C1 segment of cervical spinal cord (tissue), 14 donors: ENCODE measurements at regions not wholly inside any gene's neighbourhood (a gene's known extent, or its start where the extent isn't known, plus 50 kb on each side); places are given as distances from the start of the nearest gene placed in this dataset.
A peak's percentile ranks its signal among the peaks of the same experiment; 100 is the strongest.
"Not testable (repeated sequence)": the region's sequence is repeated elsewhere in the genome, so short reads cannot be mapped to it uniquely, and the experiment has no call there.

ENCODE experiments used
- DNase-seq, 14 donors: peaks; one replicate each; lab custom pipeline; 2025; lab: John Stamatoyannopoulos, UW

DNA sequence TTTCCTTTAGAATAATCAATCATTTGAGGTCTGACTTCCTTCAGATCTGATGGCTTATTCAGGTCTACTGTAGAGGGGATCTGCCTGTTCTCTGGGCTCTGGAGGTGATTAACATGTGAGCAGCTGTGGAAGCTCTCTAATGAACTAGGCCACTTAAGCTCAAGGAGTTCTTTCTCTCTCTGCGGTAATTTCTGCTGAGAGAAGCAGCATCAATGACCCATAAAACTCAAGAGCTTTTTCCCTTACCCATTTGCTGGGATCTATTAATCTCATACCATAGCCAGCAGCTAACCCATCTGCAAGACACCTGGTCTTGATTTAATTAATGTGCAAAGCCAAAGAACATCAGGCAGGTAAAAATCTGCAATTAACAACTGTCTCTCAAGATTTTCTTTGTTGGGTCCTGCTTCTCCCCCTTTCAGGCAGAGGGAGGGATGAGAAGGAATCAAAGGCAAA lies 73.2 kb upstream of the DLG1 start:
- DNase-seq = no peak

- DNase-seq = no peak
These were observed 71.1 kb upstream of the DLG1 start for GRCh38 chr3:197369545-197369944.

GRCh38 chr3:197368821-197369220 lies 70.4 kb upstream of the DLG1 start:
- no peak for DNase-seq

DNA sequence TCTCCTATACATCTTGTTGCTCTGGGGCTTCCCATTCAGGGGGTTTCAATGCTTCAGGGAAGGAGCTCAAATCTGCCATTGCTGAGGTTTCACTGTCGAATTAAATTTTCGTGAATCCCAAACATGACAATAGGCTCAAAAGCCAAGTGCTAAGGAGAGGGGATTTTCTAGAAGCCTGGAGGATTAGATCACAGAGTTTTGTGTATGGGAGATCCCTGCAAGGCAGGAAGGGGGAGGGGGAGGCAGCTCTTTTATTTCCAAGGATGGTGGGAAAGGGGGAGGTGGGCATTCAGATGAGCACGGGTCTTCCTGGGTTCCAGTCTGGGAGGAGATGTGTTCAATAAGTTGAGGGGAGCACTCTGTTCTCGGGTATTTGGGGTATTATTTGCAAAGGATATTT lies 69.9 kb upstream of the DLG1 start:
- DNase-seq = no peak

DNA sequence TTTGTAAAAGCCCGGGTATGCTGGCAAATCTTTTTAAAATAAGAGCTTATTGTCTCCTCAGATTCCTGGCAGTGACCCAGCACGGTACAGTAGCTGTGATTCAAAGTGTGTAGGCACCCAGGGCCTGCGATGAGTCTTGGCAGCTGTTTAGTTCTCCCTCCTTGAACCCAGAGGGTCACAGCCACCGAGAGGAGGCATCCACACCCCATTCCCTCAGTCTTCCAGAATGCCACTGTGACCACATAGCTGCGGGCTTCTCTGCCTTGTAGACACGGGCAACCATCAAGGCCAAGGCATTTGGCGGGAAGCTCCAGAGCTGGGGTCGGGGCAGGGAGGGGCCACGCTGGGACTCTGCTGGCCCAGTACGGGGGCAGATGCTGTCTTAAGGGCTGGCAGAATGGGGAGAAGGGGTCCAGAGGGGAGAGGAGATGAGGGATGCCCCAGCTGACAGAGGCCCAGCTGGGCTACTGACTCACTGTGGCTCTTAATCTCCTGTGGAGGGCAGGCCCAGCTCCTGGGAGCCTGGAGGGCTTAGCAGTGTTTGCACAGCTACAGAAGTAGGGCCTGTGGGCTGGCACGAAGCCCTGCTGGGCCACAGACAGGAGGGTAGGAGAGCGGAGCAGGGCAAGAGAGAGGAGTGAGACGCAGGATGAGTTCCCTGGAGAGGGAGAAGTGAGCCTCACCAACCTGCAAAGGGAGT lies 68.8 kb upstream of the DLG1 start:
- peak in 1 of 14 donors; percentile 47 for DNase-seq

DNA sequence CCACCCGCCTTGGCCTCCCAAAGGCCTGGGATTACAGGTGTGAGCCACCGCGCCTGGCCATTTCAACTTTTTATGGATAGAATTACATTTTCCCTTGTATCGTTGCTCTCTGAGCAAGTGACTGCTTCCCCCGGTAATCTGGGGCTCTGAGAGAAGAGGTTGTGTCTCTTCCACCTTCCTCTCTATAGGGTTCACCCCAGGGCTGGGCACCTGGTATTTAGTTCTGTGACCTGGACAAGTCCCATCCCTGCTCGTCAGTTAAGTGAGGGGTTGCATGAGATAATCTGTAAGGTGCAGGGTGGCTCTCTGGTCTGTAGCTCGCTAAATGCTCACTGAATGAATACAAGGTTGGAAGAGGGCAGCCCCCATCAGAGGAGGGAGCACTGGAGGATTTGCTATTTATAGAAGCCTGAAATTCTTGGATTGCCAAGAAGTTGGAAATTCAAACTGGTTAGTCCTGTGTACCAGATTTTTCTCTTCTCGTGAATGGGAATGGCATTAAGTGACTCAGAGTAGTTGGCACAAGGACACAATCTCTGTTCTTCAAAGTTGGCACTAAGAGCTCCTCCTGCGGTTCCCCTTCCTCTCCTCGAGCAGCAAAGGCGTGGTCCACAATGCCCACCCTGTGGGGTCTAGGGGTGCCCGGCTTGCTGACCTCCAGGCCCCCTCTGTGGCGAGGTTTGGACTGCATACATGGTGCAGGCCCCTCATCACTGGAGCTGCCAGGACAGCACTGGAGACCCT lies 68.1 kb upstream of the DLG1 start:
- DNase-seq = no peak

DNA sequence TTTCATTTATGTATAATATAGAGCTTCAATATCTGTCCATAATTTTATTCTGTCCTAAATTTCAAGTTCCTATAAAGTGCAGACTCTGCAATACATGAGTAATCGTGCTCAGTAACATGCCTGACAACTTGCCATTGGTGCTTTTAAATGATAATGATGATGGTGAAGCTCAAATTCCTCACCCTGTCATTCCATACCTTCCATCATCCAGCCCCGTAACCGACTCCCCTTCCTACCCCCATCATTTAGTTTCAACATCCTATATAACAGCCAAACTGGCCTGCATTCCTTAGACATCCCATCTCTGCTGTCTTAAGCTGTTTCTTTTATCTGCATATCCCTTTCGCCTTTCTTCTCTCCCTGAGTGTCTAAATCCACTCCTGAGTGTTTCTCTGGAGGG lies 67.2 kb upstream of the DLG1 start:
- no peak for DNase-seq

GRCh38 chr3:197364410-197365071 lies 66.1 kb upstream of the DLG1 start:
- peak in 1 of 14 donors; percentile 25 for DNase-seq

DNA sequence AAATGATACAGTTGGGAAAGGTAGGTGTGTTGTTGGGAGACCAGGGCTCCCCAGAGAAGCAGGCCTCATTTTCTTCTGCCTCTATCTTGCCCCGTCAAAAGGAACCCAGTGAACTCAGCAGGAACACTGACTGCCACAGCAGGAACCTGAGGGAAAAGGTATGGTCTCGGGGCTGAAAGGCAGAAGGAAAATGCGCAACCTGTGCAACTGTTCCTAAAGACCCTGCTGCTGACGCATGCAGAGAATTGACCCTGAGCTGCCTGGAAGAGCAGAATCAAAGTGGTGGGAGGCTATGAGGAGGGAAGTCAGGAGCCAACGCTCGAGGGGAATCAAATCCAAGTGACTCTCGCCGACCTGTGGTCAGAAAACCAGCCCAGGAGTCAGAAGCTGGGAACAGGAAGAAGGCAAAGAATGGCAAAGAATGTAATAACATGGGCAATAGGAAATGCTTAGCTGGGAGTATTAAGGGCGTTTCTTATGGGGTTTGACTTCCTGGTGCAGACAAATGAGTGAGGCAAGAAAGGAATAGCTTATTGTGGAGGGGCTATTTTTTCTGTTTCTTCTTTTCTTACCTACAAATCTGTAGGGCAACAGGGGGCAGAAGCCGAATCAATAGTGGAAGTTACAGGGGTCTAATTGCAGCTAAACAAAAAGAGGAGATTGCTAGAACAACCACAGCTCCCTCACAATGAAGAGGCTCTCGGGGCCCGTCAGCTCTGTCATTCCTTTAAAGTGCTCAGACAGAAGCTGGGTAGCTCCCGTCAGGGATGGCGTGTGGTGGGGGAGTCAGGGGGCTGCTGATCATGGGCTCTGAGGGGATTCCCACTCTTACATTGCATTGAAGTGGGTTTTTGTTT lies 65.4 kb upstream of the DLG1 start:
- no peak for DNase-seq

GRCh38 chr3:197362081-197362480 lies 63.7 kb upstream of the DLG1 start:
- DNase-seq = no peak

DNA sequence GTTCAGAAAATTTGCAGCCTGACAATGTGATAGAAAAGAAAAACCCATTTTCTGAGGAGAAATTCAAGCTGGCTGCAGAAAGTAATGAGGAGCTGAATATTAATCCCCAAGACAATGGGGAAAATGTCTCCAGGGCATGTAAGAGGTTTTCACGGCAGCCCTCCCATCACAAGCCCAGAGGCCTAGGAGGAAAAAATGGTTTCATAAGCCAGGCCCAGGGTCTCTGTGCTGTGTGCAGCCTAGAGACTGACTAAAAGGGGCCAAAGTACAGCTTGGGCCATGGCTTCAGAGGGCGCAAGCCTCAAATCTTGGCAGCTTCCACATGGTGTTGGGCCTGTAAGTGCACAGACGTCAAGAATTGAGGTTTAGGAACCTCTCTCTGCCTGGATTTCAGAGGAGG lies 61.7 kb upstream of the DLG1 start:
- not testable (repeated sequence) for DNase-seq

DNA sequence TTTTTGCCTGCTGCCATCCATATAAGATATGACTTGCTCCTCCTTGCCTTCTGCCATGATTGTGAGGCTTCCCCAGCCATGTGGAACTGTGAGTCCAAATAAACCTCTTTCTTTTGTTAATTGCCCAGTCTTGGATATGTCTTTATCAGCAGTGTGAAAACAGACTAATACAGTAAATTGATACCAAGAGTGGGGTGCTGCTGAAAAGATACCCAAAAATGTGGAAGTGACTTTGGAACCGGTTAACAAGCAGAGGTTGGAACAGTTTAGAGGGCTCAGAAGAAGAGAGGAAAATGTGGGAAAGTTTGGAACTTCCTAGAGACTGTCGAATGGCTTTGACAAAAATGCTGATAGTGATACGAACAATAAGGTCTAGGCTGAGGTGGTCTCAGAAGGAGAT lies 61.1 kb upstream of the DLG1 start:
- DNase-seq = not testable (repeated sequence)

GRCh38 chr3:197356741-197357140 lies 58.3 kb upstream of the DLG1 start:
- DNase-seq = peak in 1 of 14 donors; percentile 77

GRCh38 chr3:197356275-197356674 lies 57.9 kb upstream of the DLG1 start:
- DNase-seq = peak in 6 of 14 donors; percentile 18 to 77 (median 47)

- DNase-seq = no peak
These were observed 57.3 kb upstream of the DLG1 start for GRCh38 chr3:197355713-197356112.

DNA sequence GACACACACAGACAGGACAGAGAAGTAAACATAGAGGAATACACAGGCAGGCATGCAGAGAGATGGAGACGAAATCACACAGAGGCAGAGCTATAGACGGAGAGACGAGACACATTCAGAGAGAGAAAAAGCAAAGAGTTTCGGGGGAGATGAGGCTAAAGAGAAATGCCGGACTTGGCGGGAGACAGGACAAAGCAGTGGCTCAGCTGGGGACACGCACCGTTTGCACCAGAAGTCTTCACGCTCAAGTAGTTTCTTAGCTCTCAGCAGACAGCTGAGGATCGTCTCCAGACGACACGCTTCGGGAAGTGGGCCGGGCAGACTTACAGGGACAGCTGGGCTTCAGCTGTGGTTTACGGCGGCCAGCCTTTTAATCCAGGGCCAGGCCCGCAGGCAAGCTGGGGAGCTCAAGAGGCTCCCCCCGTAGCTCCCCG lies 56.2 kb upstream of the DLG1 start:
- DNase-seq = peak in 5 of 14 donors; percentile 15 to 39 (median 36)

DNA sequence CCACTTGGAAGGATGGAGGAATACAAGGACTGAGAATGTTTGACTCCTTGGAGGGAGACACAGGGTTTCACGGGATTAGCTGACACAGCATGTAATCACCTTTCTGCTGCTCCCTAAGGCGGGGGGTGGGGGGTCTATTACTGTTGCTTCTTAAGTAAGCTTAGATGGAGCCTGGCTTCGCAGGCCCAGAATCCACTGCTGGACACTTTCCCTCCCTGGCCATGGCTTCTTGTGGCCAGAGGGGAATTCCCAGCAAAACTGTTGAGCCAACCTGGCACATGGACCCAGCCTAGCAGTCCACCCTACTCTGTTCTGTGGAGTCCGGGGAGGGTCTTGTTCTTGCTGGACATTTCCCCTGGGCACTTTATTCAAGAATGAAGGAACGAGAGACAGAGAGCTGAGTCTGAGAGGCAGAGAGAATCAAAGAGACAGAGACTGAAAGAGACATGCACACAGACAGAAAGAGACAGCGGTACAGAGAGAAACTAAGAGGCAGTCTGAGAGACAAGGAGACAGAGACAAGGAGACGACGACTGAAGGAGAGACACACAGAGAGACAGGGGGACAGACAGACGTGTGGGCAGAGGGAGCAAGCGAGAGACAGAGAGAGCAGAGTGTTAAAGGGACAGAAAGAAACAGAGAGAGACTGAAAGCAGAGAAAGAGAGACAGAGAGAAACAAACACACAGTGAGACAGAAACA lies 55.6 kb upstream of the DLG1 start:
- peak in 1 of 14 donors; percentile 36 for DNase-seq

DNA sequence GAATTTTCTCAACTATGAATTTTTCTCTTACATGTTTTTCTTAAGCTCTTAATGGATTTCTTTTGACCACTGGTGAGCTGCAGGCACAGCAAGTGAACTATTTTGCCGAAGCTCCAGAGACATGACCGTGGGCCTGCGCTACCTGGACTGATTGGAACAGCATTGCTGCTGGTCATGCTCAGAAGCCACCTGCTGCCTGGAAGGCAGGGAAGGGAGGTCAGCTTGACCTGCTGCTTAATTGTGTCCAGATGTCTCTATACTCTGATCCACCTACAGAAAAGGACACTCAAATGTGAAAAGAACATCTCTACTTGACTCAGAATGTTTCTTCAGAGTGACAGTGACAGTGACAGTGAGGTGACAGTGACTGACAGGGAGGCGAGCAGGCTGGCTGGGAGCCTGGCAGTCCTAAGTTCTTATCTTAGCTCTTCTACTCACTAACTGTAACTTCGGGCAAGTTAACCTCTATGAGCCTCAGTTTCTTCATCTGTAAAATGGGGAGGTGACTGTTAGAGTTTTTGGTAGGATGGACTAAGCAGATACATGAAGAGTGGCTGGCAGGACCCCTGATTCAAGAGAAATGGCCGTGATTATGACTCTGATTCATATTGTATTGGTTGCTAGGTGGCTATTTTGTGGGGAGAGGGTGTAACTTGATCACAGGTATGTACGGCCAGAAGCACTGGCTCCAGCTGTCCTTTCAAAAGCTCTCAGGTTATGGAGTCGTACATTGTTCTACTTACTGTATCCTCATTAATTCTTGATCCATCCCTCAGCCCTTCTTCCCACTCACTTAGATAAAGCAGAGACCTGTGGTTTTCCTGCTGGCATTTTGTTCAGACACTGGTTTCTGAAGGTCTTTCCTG lies 54.8 kb upstream of the DLG1 start:
- DNase-seq = no peak

DNA sequence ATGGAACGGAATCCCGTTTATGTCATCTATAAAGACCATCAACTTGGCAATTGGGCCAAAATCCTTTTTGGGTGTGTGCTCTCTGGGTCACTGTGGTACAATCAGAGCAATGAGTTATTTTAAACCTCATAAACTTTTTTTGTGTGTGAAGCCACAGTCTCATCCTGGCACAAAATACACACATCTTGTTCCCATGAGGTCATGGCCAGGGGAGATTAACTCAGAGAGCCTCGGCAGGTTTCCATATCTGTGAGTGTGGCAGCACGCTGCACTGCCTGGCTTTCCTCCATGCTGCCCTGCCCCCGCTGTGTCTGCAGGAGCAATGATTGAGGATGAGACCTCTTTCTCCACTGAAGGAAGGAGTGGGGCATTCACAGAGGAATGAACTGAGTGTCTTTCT lies 54.0 kb upstream of the DLG1 start:
- DNase-seq = no peak

GRCh38 chr3:197350446-197350845 lies 52.0 kb upstream of the DLG1 start:
- no peak for DNase-seq
